HepG2 (cell line): ENCODE measurements at regions not wholly inside any gene's neighbourhood (a gene's known extent, or its start where the extent isn't known, plus 50 kb on each side); places are given as distances from the start of the nearest gene placed in this dataset.

Experiments
- HMGXB4 ChIP-seq, 2 experiments: sonication (generic) in 1 of 2; formaldehyde crosslinking in 1 of 2; IDR thresholded peaks; 2 replicates each; pipeline versions ENCODE4 v1.4.0 to v1.6.1; 2018 to 2020; ENCODE audit warnings: missing genetic modification reagents in 2 of 2, borderline replicate concordance in 1 of 2, low read depth in 1 of 2, mild to moderate bottlenecking in 1 of 2, missing biosample characterization in 1 of 2
- MXI1 ChIP-seq: IDR thresholded peaks from 3 replicates; pipeline ENCODE4 v1.6.1; 2012; ENCODE audit warnings: low read depth, low read length, inconsistent platforms, borderline replicate concordance
- PRDM15 ChIP-seq: sonication (generic); formaldehyde crosslinking; IDR thresholded peaks from 2 replicates; pipeline ENCODE4 v1.4.0; 2020; ENCODE audit warnings: missing genetic modification reagents
- THAP7 ChIP-seq: sonication (generic); formaldehyde crosslinking; IDR thresholded peaks from 2 replicates; pipeline ENCODE4 v1.8.1; 2023; ENCODE audit warnings: mild to moderate bottlenecking, missing genetic modification reagents
- XRCC5 ChIP-seq: fragments of 200-400 bp; formaldehyde crosslinking; optimal IDR thresholded peaks from 2 replicates; pipeline ENCODE3; 2017; ENCODE audit warnings: mild to moderate bottlenecking, low read length
- ZNF614 ChIP-seq: IDR thresholded peaks from 2 replicates; pipeline ENCODE4 v1.6.1; 2018; ENCODE audit warnings: missing biosample characterization, missing genetic modification reagents, inconsistent platforms, borderline replicate concordance
- TF ChIP-seq, protein P1 (sequence below): sonication (generic); formaldehyde crosslinking; IDR thresholded peaks from 2 replicates; pipeline ENCODE4 v1.5.0; 2020; ENCODE audit warnings: mild to moderate bottlenecking, missing genetic modification reagents

DNA sequence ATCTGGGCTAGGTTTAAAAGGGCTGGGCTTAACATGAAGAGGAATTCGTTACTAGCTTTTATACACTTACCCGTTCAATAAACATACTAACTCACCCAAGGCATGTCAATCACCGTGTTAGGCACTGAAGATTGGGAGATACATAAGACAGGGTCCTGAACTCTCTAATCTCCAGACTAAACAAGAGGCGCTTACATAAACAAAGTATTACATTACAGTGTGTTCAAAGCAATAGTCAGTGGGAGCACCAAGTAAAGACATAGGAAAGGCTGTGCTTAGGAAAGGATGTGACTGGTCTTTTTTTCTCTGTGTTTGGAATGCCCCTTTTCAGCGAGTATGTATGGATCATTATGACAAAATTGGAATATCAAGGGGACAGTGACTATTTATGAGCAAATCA is 203.6 kb upstream of the ADRA1B start (continued):
- TF ChIP-seq, protein P1, sequence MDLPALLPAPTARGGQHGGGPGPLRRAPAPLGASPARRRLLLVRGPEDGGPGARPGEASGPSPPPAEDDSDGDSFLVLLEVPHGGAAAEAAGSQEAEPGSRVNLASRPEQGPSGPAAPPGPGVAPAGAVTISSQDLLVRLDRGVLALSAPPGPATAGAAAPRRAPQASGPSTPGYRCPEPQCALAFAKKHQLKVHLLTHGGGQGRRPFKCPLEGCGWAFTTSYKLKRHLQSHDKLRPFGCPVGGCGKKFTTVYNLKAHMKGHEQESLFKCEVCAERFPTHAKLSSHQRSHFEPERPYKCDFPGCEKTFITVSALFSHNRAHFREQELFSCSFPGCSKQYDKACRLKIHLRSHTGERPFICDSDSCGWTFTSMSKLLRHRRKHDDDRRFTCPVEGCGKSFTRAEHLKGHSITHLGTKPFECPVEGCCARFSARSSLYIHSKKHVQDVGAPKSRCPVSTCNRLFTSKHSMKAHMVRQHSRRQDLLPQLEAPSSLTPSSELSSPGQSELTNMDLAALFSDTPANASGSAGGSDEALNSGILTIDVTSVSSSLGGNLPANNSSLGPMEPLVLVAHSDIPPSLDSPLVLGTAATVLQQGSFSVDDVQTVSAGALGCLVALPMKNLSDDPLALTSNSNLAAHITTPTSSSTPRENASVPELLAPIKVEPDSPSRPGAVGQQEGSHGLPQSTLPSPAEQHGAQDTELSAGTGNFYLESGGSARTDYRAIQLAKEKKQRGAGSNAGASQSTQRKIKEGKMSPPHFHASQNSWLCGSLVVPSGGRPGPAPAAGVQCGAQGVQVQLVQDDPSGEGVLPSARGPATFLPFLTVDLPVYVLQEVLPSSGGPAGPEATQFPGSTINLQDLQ: no peak
- no peak for TF ChIP-seq MXI1
- TF ChIP-seq PRDM15 (CRISPR knock-in tag): no peak
- TF ChIP-seq XRCC5: no peak
- no peak for TF ChIP-seq ZNF614 (CRISPR knock-in tag)
- TF ChIP-seq THAP7 (CRISPR knock-in tag): no peak
- TF ChIP-seq HMGXB4 (CRISPR knock-in tag; IDR thresholded peaks at IDR 0.05; ENCODE audit: borderline replicate concordance in 1 of 2, low read depth in 1 of 2): no peak
